Karpas-422 (cell line): ENCODE measurements at regions not wholly inside any gene's neighbourhood (a gene's known extent, or its start where the extent isn't known, plus 50 kb on each side); places are given as distances from the start of the nearest gene placed in this dataset.

Experiments used
- DNase-seq: peaks from one replicate; pipeline ENCODE4 v3.0.0-alpha.2; 2015
- H2AFZ ChIP-seq: fragments of 200-600 bp; sonication (generic); 2 replicates; pipeline ENCODE4 v1.6.1; 2014; ENCODE audit warnings: antibody characterized with exemption, low read length, mixed read lengths
- H3K27ac ChIP-seq: fragments of 200-600 bp; sonication (generic); 2 replicates; pipeline ENCODE4 v1.5.1; 2014; ENCODE audit warnings: mild to moderate bottlenecking, low read length, moderate library complexity
- H3K27me3 ChIP-seq: fragments of 200-600 bp; sonication (generic); 2 replicates; pipeline ENCODE4 v1.6.1; 2014; ENCODE audit warnings: low read length, mixed read lengths
- H3K36me3 ChIP-seq: fragments of 200-600 bp; sonication (generic); 2 replicates; pipeline ENCODE4 v1.6.1; 2014; ENCODE audit warnings: low read length, mixed read lengths; ENCODE audit not compliant: insufficient read depth
- H3K4me1 ChIP-seq: fragments of 200-600 bp; sonication (generic); 2 replicates; pipeline ENCODE4 v1.6.1; 2014; ENCODE audit warnings: mild to moderate bottlenecking, low read length, mixed read lengths
- H3K4me2 ChIP-seq: fragments of 200-600 bp; sonication (generic); 2 replicates; pipeline ENCODE4 v1.6.1; 2014; ENCODE audit warnings: low read length, low read depth, mild to moderate bottlenecking; ENCODE audit not compliant: poor library complexity, severe bottlenecking
- H3K4me3 ChIP-seq: fragments of 200-600 bp; sonication (generic); 2 replicates; pipeline ENCODE4 v1.5.1; 2014; ENCODE audit warnings: mild to moderate bottlenecking, antibody characterized with exemption, low read length, mixed read lengths
- H3K79me2 ChIP-seq: fragments of 200-600 bp; sonication (generic); 2 replicates; pipeline ENCODE4 v1.6.1; 2014; ENCODE audit warnings: mild to moderate bottlenecking, low read length, mixed read lengths
- H3K9ac ChIP-seq: fragments of 200-600 bp; sonication (generic); 2 replicates; pipeline ENCODE4 v1.6.0; 2014; ENCODE audit warnings: low read length
- H3K9me2 ChIP-seq: fragments of 200-600 bp; sonication (generic), shearing (Covaris generic); replicated peaks from 2 replicates; pipeline ENCODE4 v1.6.0; 2014; ENCODE audit warnings: mild to moderate bottlenecking, low read length, moderate library complexity; ENCODE audit not compliant: insufficient read depth
- H3K9me3 ChIP-seq: fragments of 300-700, 200-600 bp; sonication (generic); 2 replicates; pipeline ENCODE4 v1.6.1; 2014; ENCODE audit warnings: low read length, mixed read lengths
- H4K20me1 ChIP-seq: fragments of 200-600 bp; sonication (generic); 2 replicates; pipeline ENCODE4 v1.6.1; 2014; ENCODE audit warnings: mild to moderate bottlenecking, antibody characterized with exemption, low read length, low read depth; ENCODE audit not compliant: insufficient read depth

DNA sequence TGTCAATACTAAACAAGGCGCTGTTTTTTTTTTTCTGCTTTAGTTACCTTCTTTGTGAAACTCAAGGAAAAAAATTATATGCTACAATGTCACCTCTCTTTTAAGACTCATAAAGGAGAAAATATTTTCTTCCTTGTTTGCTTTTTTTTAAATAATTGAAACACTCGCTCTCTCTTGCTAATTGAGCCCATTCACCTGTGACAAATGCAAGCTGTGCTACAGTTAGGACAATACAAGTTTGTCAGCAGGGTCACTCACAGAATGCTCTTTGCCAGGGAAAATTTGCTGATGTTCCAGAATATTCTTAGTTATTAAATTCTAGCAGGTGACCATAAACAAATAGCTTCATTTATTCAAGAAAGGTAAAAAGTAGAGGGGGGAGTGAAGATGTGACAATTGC lies 375.9 kb upstream of the DPPA4 start:
- Histone ChIP-seq H3K27ac (no peak overlapping the region), H3K79me2 (no peaks in the 10 kb centered on the region), H3K36me3 (no peaks in the 10 kb centered on the region), H3K4me3 (no peak overlapping the region), H3K4me2 (no peak overlapping the region), H4K20me1 (no peaks in the 10 kb centered on the region), H3K9me2 (no peaks in the 10 kb centered on the region), H2AFZ (no peak overlapping the region), H3K9ac (no peak overlapping the region), H3K27me3 (no peaks in the 10 kb centered on the region), H3K4me1 (no peaks in the 10 kb centered on the region), H3K9me3 (peaks cover 11% of the 10 kb centered on the region)
- no peak for DNase-seq

DNA sequence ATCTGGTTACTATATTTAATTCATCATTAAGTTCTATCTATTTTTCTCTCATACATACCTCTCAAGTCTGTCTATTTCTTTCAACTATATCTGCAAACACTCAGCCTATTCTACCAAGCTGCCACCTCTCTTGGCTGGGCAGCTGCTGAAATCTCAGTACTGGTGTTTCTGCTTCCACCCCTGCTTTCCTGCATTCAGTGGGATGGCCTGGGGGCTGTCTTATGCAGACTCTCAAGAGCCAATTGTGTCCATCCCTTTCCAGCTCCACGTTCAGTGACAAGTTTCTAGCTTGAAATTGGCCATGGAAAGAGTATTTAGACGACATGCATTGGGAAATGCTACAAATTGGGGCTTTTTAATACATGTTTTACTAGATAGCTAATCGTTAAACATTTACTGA lies 378.4 kb upstream of the DPPA4 start:
- no peak for DNase-seq
- no peak overlapping the region for H3K9ac ChIP-seq
- H2AFZ ChIP-seq: no peak overlapping the region
- H3K4me2 ChIP-seq: no peak overlapping the region
- no peaks in the 10 kb centered on the region for H3K4me1 ChIP-seq
- H3K9me3 ChIP-seq: peaks cover 8% of the 10 kb centered on the region
- no peaks in the 10 kb centered on the region for H3K9me2 ChIP-seq
- no peak overlapping the region for H3K27ac ChIP-seq
- H4K20me1 ChIP-seq: no peaks in the 10 kb centered on the region
- H3K36me3 ChIP-seq: no peaks in the 10 kb centered on the region
- no peaks in the 10 kb centered on the region for H3K79me2 ChIP-seq
- no peaks in the 10 kb centered on the region for H3K27me3 ChIP-seq
- H3K4me3 ChIP-seq: no peak overlapping the region

- Histone ChIP-seq H3K27ac (no peak overlapping the region), H2AFZ (no peak overlapping the region), H3K4me1 (no peaks in the 10 kb centered on the region), H3K27me3 (no peaks in the 10 kb centered on the region), H3K4me3 (no peak overlapping the region), H3K4me2 (no peak overlapping the region), H3K9me3 (peaks cover 7% of the 10 kb centered on the region), H3K9ac (no peak overlapping the region), H4K20me1 (no peaks in the 10 kb centered on the region), H3K79me2 (no peaks in the 10 kb centered on the region), H3K36me3 (no peaks in the 10 kb centered on the region), H3K9me2 (no peaks in the 10 kb centered on the region)
- no peak for DNase-seq
Observed at GRCh38 chr3:109718850-109719249, 381.5 kb upstream of the DPPA4 start.

DNA sequence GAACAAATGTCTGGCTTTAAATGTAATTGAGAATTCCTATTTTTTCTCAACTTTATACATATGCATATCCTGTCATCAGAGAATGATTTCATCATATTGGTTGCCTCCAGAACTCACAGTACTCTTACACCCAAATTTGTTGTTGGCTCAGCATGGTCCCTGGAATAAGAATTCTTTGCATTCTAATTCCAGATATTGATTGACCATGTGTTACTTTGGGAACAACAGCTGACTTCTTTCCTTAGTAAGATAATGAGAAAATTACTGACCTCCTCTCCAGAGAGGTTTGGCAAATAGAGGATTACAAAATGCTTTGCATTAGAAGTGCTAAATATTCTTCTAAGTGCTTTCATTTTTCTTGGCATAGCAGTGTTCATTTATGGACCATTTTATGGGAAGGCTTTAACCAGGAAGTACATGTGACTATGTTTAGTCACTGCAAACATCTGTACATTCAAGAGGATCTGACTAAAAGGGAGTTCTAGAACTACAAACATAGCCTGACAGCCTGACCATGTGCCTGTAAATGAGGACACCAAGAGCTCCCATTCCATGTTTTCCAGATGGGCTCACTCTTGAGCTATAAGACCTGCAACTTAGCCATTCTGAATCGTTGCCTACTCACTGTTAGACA lies 391.6 kb upstream of the DPPA4 start:
- Histone ChIP-seq H3K9me2 (no peaks in the 10 kb centered on the region), H3K27ac (no peak overlapping the region), H4K20me1 (no peaks in the 10 kb centered on the region), H3K4me1 (no peaks in the 10 kb centered on the region), H3K27me3 (no peaks in the 10 kb centered on the region), H3K4me3 (no peak overlapping the region), H3K9ac (no peak overlapping the region), H3K36me3 (no peaks in the 10 kb centered on the region), H3K4me2 (no peak overlapping the region), H3K79me2 (no peaks in the 10 kb centered on the region), H3K9me3 (no peaks in the 10 kb centered on the region), H2AFZ (no peak overlapping the region)
- no peak for DNase-seq

DNA sequence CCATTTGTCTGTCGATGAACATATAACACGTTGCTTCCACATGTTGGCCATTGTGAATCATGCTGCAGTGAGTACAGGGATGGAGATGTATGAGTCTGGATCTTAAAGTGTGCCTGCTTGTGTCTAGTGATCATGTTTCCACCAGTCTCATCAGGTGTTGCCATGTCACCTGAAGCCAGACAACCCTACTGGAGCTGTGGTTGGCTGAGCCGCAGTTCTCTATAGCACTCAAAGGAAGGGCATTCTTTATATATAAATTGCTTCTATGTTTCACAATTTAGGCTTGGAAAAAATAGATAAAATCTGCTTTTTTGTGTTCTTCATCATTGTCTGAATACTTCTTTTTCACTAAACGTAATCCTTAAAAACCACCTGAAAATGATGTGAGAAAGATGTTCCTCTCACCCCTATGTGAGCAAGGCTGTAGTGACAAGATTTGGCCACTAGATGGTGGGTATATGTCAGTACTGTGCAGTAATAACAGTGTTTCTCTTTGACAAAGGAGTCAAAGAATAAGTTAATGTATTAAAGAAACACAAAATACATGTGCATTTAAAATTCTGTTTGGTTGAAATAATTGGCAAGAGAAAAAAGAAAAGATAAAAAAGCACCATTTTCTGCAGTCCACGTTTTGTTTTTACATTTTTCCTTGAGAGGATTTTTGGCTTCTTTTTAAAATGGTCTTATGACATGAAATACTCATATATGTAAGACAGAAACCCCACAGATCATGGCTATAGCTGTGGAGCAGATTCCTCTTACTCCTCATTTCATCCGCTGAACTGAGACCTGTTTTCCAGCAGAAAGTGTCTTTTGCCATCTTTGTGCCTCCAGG lies 394.5 kb upstream of the DPPA4 start:
- Histone ChIP-seq H3K9me3 (no peaks in the 10 kb centered on the region), H4K20me1 (no peaks in the 10 kb centered on the region), H3K27ac (no peak overlapping the region), H3K79me2 (no peaks in the 10 kb centered on the region), H3K4me2 (no peak overlapping the region), H2AFZ (no peak overlapping the region), H3K36me3 (no peaks in the 10 kb centered on the region), H3K4me1 (no peaks in the 10 kb centered on the region), H3K9me2 (no peaks in the 10 kb centered on the region), H3K4me3 (no peak overlapping the region), H3K9ac (no peak overlapping the region), H3K27me3 (no peaks in the 10 kb centered on the region)
- DNase-seq: peak; percentile 81

GRCh38 chr3:109743981-109744380 lies 406.6 kb upstream of the DPPA4 start:
- Histone ChIP-seq H3K4me2 (no peak overlapping the region), H3K36me3 (no peaks in the 10 kb centered on the region), H3K4me3 (no peak overlapping the region), H3K79me2 (no peaks in the 10 kb centered on the region), H3K9me3 (no peaks in the 10 kb centered on the region), H4K20me1 (no peaks in the 10 kb centered on the region), H3K27ac (no peak overlapping the region), H3K9ac (no peak overlapping the region), H3K4me1 (no peaks in the 10 kb centered on the region), H3K27me3 (no peaks in the 10 kb centered on the region), H3K9me2 (no peaks in the 10 kb centered on the region), H2AFZ (no peak overlapping the region)
- no peak for DNase-seq

DNA sequence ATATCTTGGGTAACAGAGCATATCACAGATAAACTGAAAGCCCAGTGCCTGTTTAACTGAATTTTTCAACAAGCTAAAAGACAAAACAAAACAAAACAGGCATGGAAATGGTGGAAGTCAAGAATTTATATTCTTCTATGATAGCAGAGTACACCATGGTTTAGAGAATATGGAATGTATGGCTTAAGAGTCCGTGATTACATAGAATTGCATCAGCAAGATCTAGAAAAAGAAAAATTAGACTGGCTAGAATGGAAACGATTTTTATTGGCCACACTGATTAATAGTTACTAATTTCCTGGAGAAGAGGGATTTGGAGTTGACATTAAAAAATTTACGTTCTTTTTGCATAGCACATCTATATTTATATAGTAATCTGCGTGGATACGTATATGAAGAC lies 435.2 kb upstream of the DPPA4 start:
- Histone ChIP-seq H3K27ac (no peak overlapping the region), H3K4me3 (no peak overlapping the region), H3K4me1 (no peaks in the 10 kb centered on the region), H3K9ac (no peak overlapping the region), H3K27me3 (no peaks in the 10 kb centered on the region), H3K79me2 (no peaks in the 10 kb centered on the region), H3K4me2 (no peak overlapping the region), H2AFZ (no peak overlapping the region), H3K9me3 (peaks cover 5% of the 10 kb centered on the region; the same call in 1 of the 2 replicates), H3K36me3 (no peaks in the 10 kb centered on the region), H4K20me1 (no peaks in the 10 kb centered on the region), H3K9me2 (no peaks in the 10 kb centered on the region)
- no peak for DNase-seq

DNA sequence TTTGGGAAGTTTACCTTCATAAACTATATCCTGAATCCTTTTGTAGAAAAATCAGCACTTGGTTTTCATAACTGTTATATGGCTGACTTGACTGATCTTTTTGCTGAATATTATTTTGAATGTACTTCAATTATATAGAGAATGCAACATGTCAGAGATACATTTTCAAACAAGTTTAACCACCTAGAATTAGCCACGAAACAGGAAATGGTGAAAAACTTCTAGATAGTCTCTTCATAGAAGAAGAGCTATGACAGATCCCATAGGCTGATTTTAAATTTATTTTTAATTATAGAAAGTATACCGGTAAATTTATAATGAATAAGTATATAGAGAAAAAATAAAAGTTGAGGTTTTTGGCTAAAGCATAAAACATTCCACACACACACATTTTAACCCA lies 436.8 kb upstream of the DPPA4 start:
- Histone ChIP-seq H3K36me3 (no peaks in the 10 kb centered on the region), H3K79me2 (no peaks in the 10 kb centered on the region), H2AFZ (no peak overlapping the region), H3K4me3 (no peak overlapping the region), H3K27me3 (no peaks in the 10 kb centered on the region), H3K9me3 (no peaks in the 10 kb centered on the region; the same call in 1 of the 2 replicates), H4K20me1 (no peaks in the 10 kb centered on the region), H3K9me2 (no peaks in the 10 kb centered on the region), H3K4me2 (no peak overlapping the region), H3K27ac (no peak overlapping the region), H3K4me1 (no peaks in the 10 kb centered on the region), H3K9ac (no peak overlapping the region)
- no peak for DNase-seq
